ACHN (cell line): ENCODE measurements at regions not wholly inside any gene's neighbourhood (a gene's known extent, or its start where the extent isn't known, plus 50 kb on each side); places are given as distances from the start of the nearest gene placed in this dataset.

Source experiments
- DNase-seq: peaks from one replicate; pipeline ENCODE4 v3.0.0-alpha.2; 2015
- in situ Hi-C: cut with HindIII; loops from 2 replicates; pipeline ENCODE4 v1.10.0; 2017; ENCODE audit warnings: low sequenced_read_pairs, low pct_ligation_motif_present, low pct_unique_long_range_greater_than_20kb

- in situ Hi-C loops: no loop called here
- DNase-seq: no peak
Measured at GRCh38 chr9:73531051-73531532, 379.4 kb downstream of the ANXA1 start.

GRCh38 chr9:73531658-73532057, 380.0 kb downstream of the ANXA1 start:
- DNase-seq: no peak
- in situ Hi-C loops: no loop called here

DNA sequence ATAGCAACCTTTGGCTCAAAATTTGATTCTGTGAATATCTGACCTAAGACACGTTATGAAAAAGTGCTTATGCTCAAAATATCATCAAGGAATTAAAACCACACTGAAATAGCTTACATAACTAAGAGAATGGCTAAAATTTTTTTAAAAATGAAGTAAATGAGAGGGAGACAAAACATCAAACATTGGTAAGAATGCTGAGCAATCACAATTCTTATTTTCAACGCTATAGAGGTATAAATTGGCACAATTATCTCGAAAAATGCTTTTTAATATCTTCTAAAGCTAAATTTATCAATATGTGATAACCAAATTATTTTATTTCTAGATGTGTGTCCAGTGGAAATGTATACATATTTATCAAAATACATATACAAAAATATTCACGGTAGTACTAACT, 381.3 kb downstream of the ANXA1 start:
- in situ Hi-C loops: no loop called here
- no peak for DNase-seq

DNA sequence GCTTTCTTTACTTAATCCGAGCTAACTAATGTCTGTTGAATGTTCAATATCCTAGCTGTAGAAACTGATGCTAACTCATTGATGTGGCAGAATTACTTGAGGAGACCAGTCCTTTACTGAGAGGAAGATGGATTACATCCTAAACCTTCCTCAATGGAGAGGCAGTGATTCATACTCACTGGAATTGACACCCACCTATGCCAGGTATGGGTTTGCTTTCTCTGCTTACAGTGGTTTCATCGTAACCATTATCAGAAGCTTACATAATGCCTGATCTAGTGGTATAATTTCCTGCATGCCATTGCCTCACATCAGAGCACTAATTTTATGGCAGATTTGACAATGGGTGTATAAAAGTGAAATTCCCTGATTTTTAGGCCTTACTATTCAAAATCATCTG, 384.7 kb downstream of the ANXA1 start:
- in situ Hi-C loops: no loop called here
- DNase-seq: no peak

DNA sequence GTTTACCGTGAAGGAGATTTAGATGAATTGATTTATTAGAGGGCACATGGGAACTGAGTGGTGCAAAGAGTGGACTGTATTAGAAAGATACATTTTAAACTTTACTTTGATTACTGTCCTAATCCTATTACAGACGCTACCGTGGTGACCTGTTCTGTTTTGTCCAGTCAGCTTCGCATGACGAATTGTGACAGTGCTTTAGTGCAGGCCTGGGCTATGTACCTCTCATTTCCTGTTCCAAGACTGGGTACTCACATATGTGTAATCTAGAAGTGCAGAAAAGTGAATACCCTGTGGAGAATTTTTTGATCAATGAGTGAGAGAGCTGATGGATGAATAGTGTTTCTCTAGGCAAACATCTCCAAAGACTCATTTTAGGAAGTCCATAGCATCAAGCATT, 385.9 kb downstream of the ANXA1 start:
- in situ Hi-C loops: no loop called here
- no peak for DNase-seq

GRCh38 chr9:73539881-73540390, 388.3 kb downstream of the ANXA1 start:
- no peak for DNase-seq
- in situ Hi-C loops: no loop called here

DNA sequence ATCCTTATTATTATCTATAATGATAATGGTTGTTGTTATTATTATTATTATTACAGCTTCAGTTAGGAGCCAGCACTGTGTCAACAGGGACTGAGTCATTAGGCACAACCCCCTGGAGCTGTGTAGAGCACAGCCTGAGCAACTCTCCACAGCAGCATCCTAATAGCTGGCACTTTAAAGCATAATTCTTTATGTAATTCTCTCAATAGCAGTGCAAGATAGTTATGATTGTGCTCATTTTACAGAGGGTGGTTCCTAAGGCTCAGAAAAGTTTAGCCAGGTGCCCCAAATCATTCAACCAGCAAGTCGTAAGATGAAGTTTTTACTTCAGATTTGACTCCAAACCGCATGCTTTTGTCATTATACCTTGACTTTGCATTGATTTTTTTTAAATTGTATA, 390.3 kb downstream of the ANXA1 start:
- DNase-seq: no peak
- in situ Hi-C loops: no loop called here

- DNase-seq: no peak
- in situ Hi-C loops: no loop called here
Measured at GRCh38 chr9:73543727-73544126, 392.1 kb downstream of the ANXA1 start.

DNA sequence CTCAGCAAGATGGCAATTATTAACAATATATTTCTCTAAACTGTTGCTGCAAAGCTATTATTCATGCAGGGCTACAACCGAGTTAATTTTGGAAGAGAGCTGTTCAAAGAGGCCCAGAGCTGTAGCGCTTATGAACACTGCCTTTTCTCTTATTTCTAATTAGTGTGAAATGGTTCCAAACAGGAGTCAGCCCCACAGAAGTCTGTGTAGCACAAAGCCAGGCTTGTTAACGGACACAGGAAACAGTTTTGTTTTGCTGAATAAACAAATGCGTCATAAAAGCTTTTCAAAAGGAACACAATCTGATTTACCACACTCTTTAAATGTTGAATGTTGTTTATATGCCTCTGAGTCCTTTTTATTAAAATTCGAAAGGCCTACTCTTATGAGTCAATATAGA, 396.5 kb downstream of the ANXA1 start:
- in situ Hi-C loops: no loop called here

GRCh38 chr9:73549991-73550390, 398.3 kb downstream of the ANXA1 start:
- in situ Hi-C loops: no loop called here
- DNase-seq: no peak

More for the DNA sequence above, 396.5 kb downstream of the ANXA1 start:
- no peak for DNase-seq

DNA sequence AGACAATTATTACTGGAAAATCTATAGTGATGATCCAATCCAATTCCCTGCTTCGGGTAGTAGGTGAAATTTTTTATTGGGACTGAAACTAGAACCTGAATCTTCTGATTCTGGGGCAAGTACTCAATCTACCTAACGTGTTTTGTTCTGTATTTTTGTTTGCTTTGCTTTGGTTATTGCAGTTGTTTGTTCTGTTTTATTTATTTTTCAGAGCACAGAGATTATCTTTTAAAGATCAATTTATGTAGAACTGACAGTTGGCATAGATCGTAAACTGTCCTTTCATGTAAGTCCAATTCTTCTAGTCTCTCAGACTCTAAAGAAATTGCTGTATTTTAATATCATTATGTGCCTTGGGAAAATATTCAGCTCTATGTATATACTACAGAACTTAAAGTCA, 401.6 kb downstream of the ANXA1 start:
- in situ Hi-C loops: no loop called here
- no peak for DNase-seq

DNA sequence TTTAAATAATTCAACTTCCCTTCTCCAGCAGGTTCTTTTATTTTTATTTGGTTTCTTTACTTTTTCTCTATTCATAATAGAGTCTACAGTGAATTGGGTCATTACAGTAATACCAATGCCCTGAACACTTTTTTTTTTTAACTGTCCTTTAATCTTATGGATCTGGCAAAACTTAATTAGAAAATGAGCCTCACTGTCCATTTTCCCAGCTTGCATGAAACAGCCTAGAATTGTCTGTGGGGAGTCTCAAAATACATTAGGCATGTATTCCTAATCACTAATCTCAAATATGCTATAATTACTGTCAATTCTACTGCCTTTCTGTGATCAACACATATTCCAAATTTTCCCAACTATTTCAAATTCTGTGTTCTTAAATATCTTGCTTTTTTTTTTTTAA, 406.8 kb downstream of the ANXA1 start:
- in situ Hi-C loops: no loop called here
- no peak for DNase-seq

- DNase-seq: no peak
- in situ Hi-C loops: no loop called here
Measured at GRCh38 chr9:73565026-73565425, 413.4 kb downstream of the ANXA1 start.

GRCh38 chr9:73565833-73566465, 414.3 kb downstream of the ANXA1 start:
- DNase-seq: peak; percentile 44

DNA sequence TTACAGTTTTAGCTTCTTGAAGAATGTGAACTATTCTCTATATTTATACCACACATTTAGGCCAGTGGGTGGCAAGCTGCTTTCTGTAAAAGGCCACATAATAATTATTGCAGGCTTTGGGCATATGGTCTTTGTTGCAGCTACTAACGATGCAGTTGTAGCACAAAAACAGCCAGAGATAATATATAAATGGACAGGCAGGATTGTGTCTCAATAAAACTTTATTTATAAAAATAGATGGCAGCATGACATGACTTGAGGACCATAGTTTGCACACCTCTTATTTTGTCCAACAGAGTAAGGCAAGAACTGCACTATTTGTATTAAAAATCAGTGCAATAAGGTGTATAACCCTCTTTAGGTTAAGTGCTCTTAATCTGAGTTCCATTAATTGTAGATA, 415.0 kb downstream of the ANXA1 start:
- in situ Hi-C loops: no loop called here
- no peak for DNase-seq

More at GRCh38 chr9:73565833-73566465, 414.3 kb downstream of the ANXA1 start:
- in situ Hi-C loops: no loop called here

DNA sequence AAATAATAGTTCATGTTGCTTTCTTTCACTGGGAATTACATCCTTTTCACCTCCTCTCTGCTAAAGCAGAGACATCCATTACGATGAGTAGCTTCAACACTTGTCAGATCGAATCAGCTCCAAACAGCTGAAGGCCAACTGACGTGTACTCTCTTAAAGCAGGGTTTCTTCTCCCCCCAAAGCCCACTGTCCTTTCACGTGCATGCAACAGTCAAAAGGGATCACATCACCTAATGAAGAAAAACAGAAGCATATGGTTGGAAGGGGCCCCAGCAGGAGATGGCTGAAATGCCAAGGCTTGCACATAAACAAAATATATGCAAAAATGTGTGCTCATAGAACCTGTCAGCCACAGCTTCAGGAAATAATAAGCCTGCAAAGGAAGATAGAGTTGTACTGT, 421.6 kb downstream of the ANXA1 start:
- in situ Hi-C loops: no loop called here
- DNase-seq: no peak

GRCh38 chr9:73575101-73576060, 423.7 kb downstream of the ANXA1 start:
- in situ Hi-C loops: no loop called here
- no peak for DNase-seq

- no peak for DNase-seq
- in situ Hi-C loops: no loop called here
Measured at GRCh38 chr9:73577848-73578247, 426.2 kb downstream of the ANXA1 start.

- in situ Hi-C loops: no loop called here
- DNase-seq: no peak
Measured at GRCh38 chr9:73579823-73580222, 428.2 kb downstream of the ANXA1 start.

DNA sequence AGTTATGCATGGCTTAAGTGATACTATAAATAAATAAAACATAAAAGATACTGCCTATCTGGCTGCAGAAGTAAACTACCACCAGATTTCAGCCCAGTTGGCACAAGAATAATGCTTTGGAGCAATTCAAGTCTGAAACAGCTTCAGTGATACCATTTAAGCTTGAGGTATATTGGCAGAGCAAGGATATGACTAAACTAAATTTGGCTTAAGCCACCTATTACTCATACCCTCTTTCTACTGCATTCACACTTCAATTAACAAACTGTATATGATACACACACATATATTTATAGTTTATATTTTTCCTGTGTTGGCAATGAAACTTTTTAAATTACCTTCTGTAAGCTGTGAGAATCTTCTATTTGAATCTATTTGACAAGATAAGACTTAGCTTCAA, 431.9 kb downstream of the ANXA1 start:
- in situ Hi-C loops: no loop called here
- DNase-seq: peak; percentile 1
